ENCODE measurements at regions not wholly inside any gene's neighbourhood (a gene's known extent, or its start where the extent isn't known, plus 50 kb on each side); places are given as distances from the start of the nearest gene placed in this dataset.

DNA sequence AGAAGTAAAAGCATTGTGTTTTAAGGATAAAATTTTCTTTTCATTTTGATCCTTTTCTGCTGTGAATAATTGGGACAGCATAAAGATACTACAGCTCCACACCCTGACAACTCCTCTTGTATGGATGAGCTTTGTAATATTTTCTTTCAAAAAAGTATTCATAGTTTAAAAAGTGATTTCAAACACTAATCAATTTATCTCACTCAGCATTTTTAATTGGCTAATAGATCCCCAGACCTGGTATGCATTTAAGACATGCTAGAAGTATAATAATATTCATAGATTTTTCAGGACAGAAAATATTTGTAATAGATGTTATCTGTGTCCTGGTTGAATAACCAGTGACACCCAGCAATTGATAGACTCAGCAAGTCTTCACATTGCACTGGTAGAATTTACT is 510.7 kb downstream of the RIT2 start:
- Histone ChIP-seq H3K4me3 (ENCODE audit: low read depth, low read length) (no peak overlapping the region), H3K27me3 (ENCODE audit: control insufficient read depth, insufficient read depth, low read length) (no peaks in the 10 kb centered on the region), H3K36me3 (ENCODE audit: control insufficient read depth, insufficient read depth, low read length) (no peaks in the 10 kb centered on the region)
- no peak for DNase-seq (ENCODE audit: low read depth)
- TF ChIP-seq, protein P1, sequence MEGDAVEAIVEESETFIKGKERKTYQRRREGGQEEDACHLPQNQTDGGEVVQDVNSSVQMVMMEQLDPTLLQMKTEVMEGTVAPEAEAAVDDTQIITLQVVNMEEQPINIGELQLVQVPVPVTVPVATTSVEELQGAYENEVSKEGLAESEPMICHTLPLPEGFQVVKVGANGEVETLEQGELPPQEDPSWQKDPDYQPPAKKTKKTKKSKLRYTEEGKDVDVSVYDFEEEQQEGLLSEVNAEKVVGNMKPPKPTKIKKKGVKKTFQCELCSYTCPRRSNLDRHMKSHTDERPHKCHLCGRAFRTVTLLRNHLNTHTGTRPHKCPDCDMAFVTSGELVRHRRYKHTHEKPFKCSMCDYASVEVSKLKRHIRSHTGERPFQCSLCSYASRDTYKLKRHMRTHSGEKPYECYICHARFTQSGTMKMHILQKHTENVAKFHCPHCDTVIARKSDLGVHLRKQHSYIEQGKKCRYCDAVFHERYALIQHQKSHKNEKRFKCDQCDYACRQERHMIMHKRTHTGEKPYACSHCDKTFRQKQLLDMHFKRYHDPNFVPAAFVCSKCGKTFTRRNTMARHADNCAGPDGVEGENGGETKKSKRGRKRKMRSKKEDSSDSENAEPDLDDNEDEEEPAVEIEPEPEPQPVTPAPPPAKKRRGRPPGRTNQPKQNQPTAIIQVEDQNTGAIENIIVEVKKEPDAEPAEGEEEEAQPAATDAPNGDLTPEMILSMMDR (IDR thresholded peaks at IDR 0.05; ENCODE audit: insufficient read depth, low read length, poor library complexity, severe bottlenecking): no peak

DNA sequence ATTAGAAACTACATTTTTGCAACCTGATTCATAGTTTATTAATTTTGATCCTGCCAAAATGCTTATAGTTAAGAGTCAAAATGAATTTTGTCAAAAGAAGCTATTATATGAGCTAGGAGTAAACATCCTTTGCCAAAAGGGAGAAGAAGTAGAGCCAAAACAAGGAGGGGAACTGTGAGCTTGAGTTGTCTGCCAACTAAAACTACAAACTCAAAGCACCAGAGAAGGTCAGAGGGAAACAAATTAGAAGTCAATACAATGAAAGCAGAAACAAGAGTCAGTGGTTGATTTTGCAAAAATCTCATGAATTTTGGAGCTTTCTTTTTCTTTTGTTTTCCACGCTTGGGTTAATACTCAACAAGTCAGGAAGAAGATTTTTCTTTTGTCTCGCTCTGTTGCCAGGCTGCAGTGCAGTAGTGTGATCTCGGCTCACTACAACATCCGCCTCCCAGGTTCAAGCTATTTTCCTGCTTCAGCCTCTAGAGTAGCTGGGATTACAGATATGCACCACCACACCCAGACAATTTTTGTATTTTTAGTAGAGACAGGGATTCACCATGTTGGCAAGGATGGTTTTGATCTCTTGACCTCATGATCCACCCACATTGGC is 508.5 kb downstream of the RIT2 start:
- DNase-seq (ENCODE audit: low read depth): no peak
- TF ChIP-seq, protein P1 (IDR thresholded peaks at IDR 0.05; ENCODE audit: insufficient read depth, low read length, poor library complexity, severe bottlenecking): no peak
- Histone ChIP-seq H3K27me3 (ENCODE audit: control insufficient read depth, insufficient read depth, low read length) (no peaks in the 10 kb centered on the region), H3K4me3 (ENCODE audit: low read depth, low read length) (no peak overlapping the region), H3K36me3 (ENCODE audit: control insufficient read depth, insufficient read depth, low read length) (no peaks in the 10 kb centered on the region)

DNA sequence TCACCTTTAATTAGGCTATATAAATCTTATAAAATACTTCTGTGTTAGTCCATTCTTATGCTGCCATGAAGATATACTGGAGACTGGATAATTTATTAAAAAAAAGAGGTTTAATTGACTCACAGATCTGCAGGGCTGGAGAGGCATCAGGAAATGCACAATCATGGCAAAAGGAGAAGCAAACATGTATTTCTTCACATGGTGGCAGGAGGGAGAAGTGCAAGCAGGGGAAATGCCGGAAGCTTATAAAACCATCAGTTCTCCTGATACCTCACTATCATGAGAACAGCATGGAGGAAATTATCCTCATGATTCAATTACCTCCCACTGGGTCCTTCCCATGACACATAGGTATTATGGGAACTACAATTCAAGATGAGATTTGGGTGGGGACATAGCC is 504.4 kb downstream of the RIT2 start:
- no peaks in the 10 kb centered on the region for H3K36me3 ChIP-seq (ENCODE audit: control insufficient read depth, insufficient read depth, low read length)
- no peaks in the 10 kb centered on the region for H3K27me3 ChIP-seq (ENCODE audit: control insufficient read depth, insufficient read depth, low read length)
- H3K4me3 ChIP-seq (ENCODE audit: low read depth, low read length): no peak overlapping the region
- DNase-seq (ENCODE audit: low read depth): no peak
- TF ChIP-seq, protein P1 (IDR thresholded peaks at IDR 0.05; ENCODE audit: insufficient read depth, low read length, poor library complexity, severe bottlenecking): no peak

DNA sequence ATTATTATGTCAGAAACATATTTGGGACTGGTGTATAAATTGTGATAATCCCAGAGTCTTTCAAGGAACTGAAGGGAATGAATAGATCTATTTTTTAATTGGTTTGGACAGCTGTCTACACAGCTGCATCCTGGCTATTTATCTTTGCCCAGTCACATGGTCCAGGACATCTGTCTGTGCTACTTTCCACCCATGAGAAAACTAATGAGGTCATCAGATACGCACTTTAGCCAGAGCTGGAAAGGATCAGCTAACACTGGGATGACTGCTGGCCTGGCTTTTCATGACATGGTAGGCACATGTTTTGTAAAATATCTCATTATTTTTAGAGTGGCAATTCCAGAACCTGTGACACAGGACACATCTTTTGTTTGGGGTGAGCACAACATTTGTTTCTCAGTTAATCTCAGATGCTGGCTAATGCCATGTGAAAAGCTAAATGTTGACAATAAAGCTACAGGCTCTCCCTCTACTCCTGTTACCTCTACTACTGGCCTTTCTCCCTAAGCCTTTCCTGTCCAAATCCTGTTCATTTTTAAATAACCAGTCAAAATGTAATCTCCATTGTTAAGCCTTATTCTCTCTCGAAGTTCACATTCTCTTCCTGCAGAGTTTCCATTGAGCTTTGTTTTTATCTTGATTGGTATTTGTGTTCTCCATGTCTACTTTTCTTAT is 500.7 kb downstream of the RIT2 start:
- peak; percentile 12 for DNase-seq (ENCODE audit: low read depth)
- TF ChIP-seq, protein P1 (IDR thresholded peaks at IDR 0.05; ENCODE audit: insufficient read depth, low read length, poor library complexity, severe bottlenecking): no peak
- H3K4me3 ChIP-seq (ENCODE audit: low read depth, low read length): no peak overlapping the region
- H3K36me3 ChIP-seq (ENCODE audit: control insufficient read depth, insufficient read depth, low read length): no peaks in the 10 kb centered on the region
- no peaks in the 10 kb centered on the region for H3K27me3 ChIP-seq (ENCODE audit: control insufficient read depth, insufficient read depth, low read length)

DNA sequence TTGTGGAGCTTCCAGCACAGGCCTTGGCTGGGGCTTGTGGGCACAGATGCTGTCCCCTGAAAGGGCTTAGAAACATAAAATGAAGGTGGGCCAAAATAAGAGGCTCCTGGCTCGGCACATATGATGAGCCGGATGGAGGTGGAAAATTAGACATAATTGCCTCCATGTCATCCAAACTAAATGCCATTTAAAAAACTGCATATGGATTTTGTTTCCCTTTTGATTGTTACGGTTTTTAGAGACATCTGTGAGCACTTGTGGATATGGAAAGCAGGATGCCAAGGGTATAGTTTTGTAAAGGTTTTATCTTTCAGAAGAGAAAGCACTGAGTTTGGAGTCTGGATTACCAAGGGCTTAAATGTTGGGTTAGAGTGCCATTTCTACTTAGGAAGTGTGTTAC is 498.3 kb downstream of the RIT2 start:
- no peak for DNase-seq (ENCODE audit: low read depth)
- H3K4me3 ChIP-seq (ENCODE audit: low read depth, low read length): no peak overlapping the region
- no peaks in the 10 kb centered on the region for H3K27me3 ChIP-seq (ENCODE audit: control insufficient read depth, insufficient read depth, low read length)
- H3K36me3 ChIP-seq (ENCODE audit: control insufficient read depth, insufficient read depth, low read length): no peaks in the 10 kb centered on the region
- TF ChIP-seq, protein P1 (IDR thresholded peaks at IDR 0.05; ENCODE audit: insufficient read depth, low read length, poor library complexity, severe bottlenecking): no peak

DNA sequence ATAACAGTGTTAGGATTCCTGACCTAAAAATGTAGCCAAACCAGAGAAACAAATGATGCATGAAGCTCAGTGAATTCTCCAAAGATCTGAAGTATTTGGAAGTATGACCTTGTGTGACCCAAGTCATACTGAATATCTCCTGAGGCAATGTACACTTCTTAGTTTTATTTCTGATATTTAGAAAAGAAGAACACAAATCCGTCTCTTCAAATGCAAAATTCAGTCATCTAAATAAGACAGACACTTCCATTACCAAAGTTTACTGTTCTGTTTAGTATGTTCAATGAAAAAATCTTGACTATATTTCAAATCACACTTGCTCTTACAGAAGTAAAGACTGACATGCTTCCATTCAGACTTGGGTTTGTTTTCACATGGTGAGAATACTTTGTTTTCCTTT is 495.7 kb downstream of the RIT2 start:
- no peak for DNase-seq (ENCODE audit: low read depth)
- no peaks in the 10 kb centered on the region for H3K27me3 ChIP-seq (ENCODE audit: control insufficient read depth, insufficient read depth, low read length)
- TF ChIP-seq, protein P1 (IDR thresholded peaks at IDR 0.05; ENCODE audit: insufficient read depth, low read length, poor library complexity, severe bottlenecking): no peak

More for the DNA sequence above, 495.7 kb downstream of the RIT2 start:
- Histone ChIP-seq H3K36me3 (ENCODE audit: control insufficient read depth, insufficient read depth, low read length) (no peaks in the 10 kb centered on the region), H3K4me3 (ENCODE audit: low read depth, low read length) (no peak overlapping the region)
